ENCODE measurements at regions not wholly inside any gene's neighbourhood (a gene's known extent, or its start where the extent isn't known, plus 50 kb on each side); places are given as distances from the start of the nearest gene placed in this dataset.
"Not testable (repeated sequence)": the region's sequence is repeated elsewhere in the genome, so short reads cannot be mapped to it uniquely, and the experiment has no call there.

DNA sequence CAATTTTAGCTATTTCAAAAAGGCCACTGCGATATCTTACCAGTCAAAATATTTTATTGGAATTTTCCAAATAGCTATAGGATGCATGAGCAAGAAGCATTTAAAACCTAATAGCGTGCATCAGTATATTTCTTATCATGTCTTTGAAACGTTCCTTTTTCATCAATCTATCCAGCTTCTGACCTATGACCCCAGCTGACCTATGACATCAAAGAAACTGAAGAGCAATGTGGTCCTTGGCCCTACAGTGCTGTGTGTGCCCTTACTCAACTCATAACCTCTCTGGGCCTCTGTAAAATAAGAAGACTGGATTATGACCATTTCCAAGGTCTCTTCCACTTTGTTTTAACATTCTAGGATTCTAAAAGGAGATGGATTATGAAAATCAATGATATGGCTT lies 118.2 kb downstream of the ZNF22 start:
- no peak for DNase-seq

DNA sequence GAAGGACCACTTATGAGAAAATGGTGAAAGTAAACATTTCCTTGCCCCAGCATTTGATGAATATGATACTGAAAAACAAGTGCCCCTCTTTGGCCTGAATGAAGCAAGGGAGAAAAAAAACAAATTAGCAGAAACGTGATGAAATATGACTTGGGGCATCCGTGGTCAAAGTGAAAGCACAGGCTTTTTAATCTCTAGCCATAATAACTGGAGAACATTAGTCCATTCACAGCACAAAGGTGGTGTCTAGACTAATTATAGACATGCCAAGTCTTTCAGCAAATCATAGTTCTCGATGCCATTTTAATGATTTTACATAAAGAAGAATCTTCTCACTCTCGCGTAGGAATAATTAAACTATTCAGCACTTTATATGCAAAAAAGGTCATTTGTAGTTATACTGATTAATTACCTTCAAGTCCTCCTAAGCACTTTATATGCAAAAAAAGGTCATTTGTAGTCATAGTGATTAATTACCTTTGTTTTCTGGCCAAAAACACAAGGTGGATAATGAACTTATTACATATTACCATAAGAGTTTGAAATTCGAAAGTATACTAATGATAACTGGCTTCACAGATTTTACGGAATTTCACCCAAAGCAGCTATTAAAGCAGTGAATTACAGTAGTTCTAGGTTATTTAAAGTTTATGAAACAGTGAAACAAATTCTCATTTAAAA lies 121.6 kb downstream of the ZNF22 start:
- DNase-seq = not testable (repeated sequence)

DNA sequence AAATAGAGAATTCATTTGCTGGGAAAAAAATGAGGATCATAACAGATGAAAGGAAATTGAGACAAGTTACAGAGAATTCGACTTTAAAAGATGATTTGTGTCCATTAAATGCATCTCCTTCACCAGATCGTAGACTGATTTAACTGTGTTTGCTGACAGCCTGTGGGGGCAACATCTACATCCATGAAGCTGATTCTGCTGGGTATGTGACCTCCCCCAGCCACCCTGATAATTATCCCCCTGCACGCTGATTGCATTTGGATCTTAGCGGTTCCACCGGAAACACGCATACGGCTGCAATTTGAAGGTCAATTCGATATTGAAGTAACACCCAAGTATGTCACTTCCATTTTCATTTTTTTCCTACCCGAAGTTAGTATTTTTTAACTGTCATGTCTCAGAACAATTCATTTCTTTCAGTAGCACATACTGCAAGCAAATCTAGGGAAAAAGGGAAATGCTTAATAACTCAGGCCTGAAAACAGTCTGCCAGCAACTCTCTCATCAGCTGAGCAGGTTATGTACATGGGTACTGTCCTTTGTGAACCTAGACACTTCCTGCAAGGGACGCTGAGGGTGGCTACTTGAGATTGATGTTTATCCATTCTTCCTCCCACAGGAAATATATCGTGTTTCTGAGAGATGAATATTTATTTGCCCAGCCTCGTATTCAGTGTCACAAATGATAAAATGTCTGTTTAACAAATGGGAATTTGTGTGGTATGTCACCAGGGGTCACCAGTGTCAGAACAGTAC lies 134.9 kb downstream of the ZNF22 start:
- DNase-seq = no peak

DNA sequence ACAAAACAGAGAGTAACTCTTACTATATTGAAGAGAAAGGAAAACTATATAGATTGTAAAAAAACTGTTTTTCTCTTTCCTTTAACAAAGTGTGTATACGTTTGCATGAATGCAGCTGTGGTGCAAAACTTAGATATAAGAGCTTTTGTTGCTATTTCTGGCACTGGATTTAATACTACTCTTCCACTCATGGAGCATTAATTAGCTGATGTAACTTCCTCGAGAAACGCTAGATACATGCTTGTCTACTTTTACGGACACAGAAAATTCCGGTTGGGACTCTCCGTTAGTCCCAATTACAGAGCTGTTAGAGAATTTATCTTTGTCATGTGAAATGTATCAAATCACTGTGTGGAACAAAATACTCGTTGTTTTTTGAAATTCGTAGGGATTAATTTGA lies 135.5 kb downstream of the ZNF22 start:
- DNase-seq = no peak

DNA sequence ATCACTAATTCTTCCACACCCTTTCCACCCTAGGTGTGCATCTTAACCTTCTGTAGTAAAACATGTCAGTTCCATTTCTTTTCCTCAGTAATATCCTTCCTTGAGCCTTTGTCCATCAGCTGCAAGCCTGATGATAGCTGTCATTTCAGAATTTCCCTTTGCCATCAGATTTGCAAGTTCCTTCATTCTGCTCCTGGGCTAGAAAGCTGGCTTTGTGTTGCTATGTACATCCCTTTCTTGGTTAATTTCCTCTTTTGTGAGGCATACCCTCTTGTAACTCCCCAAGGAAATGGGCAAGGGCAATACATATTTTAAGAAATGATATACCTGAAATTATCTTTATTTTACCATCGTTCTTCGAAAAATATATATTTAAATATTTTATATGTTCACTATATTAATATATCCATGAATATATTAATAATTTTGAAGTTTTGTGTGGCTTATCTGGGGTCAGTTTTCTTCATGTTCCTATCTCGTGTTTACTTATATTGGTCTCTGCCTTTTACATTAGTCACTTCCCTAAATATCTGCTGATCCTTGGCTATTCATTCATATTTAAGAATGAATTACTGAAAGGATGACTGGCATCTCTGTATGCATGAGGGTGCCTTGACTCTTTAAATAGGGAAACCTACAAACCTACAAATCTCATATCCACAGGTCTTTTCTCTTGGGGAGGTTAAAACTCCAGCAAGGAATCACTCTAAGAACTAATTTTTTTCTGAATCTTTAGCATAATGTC lies 143.8 kb downstream of the ZNF22 start:
- no peak for DNase-seq

DNA sequence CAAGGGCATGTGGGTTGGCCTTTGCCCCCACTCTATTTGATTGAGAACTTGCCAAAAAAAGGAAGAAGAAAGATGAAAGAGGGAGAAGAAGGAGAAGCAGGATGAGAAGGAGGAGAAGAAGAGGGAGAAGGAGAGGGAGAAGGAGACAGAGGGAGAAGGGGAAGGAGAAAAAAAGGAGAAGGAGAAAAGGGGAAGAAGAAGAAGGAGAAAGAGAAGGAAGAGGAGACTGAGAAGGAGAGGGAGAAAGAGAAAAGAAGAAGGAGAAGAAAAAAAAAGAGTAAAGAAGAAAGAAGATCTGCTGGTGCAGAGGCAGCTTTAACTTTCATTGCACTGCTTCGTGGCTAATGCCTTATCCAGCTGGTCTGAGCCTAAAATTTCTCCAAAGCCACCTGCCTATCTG lies 144.4 kb downstream of the ZNF22 start:
- DNase-seq = not testable (repeated sequence)

DNA sequence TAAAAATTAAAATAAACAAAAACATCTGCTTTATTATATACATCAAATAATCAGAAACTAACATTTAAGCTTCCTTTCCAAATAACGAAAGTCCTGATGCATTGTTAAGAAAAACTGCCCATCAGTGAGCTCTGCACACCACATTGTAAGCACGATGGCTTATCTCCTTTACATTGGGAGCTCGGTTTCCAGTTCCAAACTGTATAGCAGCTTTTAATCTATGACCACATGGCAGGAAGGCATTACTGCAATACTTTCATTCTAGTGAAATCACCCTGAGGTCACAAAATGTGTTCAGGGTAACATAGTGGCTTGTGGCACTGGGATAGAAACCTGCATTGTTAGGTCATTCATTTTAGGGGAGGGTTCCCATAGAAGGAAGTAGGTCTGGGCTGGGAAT lies 146.3 kb downstream of the ZNF22 start:
- no peak for DNase-seq

DNA sequence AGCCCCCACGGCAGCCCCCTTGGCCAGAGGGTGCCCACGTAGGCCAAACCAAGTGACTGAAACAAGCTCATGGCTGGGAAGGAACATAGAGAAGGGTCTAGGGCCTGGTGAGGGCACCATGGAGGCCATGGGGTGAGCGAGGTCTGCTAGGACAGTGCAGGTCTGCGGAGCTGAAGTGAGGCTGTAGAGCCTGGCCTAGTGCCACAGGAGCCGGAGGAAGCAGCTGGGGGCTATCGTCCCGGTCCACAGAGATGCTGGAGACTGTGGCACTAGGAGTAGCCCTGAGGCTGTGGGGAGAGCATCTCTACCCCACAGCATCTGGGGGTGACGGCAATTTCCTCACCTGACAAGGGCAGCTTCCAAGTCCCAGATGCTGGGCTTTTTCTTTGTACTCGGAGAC lies 150.3 kb downstream of the ZNF22 start:
- no peak for DNase-seq

DNA sequence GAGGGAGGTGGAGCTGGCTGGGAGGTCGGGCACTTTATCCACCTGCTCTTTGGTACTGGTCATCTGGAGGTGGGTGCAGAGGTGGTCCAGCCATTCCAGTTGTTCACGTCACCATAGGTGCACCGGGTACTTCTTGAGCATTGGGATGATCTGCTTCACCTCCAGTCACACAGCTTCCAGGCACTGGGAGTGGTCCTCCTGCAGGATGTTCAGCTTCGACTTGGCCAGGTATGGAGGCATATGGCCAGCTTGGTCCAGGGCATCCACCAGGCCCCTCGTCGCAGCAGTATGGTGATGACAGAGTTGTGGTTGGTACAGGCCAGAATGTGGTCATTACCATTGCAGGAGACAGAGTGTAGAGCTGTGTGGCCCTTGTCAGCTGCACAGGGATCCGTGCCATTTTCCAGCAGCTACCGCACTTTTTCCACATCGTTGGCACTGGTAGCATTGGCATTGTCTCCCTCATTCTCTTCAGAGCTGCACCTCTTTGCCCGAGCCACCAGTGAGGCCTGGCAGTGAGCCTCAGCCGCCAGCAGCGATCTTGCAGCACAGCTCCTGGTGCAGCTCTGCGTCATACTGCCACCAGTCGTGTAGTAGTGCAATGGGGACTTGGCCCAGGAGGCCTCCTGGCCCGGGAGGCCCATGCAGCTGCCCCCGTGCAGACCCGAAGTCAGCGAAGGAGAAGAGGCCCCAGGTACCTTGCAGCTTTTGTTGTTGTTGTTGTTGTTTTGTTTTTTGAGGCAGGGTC lies 150.9 kb downstream of the ZNF22 start:
- DNase-seq = no peak

DNA sequence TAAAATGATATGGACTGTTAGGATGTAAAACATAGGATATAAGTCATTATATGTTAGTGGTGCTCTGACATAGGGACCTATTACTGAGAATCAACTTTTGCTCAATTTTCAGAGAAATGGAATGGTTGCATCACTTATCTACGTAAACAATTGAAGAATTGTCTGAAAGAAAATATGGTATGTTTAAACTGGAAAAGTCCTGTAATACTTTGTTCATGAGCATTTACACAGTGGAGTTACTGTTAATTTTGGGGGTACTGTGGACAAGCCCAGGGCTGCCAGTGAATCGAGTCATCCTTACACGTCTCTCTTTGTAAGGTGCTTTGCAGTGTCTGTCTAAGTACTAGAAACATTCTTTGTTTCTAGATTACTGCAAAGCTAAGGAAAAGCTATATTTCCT lies 152.0 kb downstream of the ZNF22 start:
- DNase-seq = no peak

DNA sequence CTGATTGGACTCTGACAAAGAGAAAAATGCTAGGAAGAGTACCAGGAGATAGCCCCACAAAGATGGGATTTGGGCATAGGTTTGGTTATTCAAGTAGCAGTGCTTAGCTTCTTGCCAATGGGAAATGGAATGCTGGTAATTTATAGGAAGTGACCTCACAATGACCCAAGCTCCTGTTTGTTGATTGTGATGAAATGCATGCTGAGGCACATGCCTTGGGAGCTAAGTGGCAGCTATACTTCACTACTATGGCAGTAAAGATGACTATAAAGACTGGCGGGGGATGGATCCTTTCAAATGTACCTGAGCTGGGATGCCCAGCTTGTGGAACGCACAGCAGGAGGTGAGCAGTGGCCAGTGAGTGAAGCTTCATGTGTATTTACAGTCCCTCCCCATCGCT lies 153.8 kb downstream of the ZNF22 start:
- DNase-seq = no peak

DNA sequence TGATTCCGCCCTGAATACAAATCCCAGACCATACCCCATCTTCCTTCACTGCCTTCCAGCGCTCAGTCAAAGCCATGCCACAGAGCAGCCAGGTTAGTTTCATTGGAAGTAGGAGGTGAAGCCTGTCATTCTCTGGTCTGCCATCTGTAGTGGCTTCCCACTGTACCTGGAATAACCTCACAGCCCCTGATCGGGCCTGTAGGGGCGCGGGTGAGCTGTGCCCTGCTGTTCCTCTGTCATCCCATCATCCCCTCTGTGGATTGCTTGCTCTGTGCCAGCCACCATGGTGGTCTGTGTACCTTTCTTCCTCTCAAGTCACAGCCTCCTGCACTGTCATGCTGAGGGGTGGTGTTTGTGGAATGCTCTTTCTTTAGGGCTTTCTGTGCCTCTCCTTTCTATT lies 155.1 kb downstream of the ZNF22 start:
- no peak for DNase-seq

DNA sequence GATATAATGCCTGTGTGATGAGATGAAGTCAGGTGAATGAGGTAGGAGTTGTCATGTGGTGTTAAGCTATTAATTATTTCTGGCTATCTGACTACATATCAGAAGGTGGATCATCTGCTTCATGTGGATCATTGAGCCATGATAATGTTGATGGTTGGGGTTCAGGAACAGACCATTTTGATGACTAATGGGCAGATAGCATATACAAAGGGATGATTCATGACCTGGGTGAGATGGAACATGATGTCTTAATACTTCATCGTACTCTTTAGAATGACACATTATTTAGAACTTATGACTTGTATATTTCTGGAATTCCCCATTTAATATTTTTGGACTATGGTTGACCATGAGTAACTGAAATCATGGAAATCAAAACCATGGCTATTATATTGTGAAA lies 155.1 kb downstream of the OR13A1 start:
- no peak for DNase-seq

DNA sequence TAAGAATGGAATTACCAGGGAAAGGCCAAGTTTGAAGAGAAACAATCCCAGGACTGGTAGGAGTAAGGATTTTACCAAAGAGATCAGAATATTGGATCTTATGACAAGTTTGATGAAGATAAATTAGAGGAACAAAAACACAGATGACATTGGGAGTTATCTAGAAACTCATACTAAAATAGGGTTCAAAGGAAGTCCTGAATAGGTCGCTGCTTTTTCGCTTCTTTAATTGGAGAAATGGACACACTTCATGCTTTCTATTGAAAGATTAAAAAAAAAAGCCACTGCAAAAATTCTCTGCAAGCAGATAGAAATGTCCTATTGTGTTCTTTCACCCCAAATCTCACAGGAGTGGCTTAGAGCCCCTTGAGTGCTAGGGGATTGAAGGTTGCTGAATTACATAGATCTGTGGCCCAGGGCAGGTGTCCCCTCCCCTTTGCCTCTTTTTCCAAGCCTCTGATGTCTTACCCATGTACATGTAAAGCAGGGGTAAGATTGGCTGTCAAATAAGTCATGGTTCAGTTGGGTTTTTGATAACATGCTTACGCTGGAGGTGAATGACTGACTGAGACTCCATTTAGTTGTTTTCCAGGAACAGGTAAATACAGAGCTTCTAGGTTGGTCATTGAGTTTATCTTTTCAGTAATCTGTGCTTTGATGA lies 152.0 kb downstream of the OR13A1 start:
- DNase-seq = no peak

DNA sequence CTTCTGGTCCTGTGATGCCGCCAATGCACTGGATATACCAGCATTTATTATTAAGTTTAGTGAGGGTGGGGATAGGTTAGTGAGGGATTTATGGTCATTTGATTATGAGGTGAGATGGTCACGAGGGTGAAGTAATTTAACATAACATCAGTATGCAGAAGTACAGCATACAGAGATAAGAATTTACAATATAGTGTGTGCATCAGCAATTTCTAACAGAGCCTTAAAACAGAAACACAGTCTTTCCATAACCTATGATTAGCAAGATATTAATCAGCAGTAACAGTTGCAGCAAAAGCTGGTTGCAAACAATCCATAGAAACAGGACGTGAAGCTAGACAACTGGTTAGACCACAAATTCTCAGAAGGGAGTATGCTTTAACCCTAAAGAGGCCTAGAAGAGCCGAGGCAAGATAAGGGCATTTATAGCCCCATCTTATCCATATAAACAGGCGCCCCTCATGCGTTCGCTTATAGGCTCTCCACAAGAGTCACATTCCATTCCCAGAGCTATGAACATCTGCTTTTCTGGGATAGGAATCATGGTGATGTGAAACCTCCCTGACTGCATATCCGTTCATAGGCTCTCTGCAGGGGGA lies 139.8 kb downstream of the OR13A1 start:
- DNase-seq = not testable (repeated sequence)

DNA sequence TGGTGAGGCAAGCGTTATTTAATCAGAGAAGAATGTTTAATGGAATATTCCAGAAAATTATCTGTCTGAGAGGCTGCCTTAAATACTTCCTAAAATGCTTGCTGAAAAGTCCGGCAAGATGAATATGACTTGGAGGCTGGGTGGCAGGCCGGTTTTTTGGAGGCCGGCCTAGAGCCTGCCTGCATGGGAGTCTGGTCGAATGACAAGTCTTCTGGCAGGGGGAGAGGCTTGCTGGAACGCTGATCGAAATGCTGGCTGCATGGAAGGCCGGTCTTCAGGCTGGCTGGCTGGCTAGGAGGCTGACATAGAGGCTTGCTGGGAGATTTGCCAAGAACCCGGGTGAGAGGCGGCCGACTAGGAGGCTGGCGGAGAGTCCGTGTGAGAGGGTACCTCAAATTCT lies 135.7 kb downstream of the OR13A1 start:
- no peak for DNase-seq

DNA sequence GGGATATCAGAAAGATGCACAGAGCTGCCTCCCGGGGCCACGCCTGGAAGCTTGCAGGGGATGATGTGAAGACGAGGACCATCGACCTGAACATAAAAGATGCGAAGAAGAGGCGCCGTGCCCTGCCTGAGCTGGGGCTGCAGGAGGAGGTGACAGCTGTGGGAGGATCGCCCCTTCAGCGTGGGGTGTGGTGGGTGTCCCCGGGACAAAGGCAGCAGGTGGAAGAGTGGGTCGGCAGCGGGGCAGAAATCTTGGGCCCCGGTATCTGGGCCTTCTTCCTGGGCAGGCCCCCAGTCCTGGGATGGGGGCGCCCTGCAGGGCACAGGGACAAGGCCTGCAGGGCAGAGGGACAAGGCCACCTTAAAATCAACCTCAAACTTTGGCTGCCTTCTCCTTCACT lies 134.9 kb downstream of the OR13A1 start:
- no peak for DNase-seq

DNA sequence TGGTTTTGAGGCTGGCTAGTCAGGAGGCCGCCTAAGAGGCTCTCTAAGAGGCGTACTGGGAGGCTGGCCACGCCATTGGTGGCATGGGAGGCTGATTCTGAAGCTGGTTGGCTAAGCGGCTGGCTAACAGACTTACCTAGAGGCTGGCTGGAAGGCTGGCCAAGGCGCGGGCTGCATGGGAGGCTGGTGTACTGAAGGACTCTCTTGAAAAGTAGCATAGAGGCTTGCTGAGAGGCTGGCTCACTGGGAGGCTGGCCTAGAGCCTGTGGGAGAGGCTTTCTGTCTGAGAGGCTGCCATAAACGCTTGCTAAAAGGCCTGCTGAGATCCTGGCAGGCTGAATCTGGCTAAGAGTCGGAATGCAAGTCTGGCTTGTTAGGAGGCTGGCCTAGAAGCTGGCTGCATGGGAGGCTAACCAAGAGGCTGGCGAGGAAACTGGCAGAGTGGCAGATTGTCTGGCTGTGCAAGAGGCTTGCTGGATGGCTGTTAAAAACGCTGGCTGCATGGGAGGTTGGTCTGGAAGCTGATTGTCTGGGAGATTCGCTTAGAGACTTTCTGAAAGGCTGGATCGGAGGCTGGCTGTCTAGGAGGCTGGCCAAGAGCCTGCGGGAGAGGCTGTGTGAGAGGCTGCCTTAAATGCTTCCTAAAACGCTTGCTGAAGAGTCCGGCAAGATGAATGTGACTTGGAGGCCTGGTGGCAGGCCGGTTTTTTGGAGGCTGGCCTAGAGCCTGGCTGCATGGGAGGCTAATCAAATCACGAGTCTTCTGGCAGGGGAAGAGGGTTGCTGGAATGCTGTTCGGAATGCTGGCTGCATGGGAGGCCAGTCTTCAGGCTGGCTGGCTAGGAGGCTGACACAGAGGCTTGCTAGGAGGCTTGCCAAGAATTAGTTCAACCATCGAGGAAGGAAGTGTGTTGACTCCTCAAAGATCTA lies 134.2 kb downstream of the OR13A1 start:
- DNase-seq = no peak

DNA sequence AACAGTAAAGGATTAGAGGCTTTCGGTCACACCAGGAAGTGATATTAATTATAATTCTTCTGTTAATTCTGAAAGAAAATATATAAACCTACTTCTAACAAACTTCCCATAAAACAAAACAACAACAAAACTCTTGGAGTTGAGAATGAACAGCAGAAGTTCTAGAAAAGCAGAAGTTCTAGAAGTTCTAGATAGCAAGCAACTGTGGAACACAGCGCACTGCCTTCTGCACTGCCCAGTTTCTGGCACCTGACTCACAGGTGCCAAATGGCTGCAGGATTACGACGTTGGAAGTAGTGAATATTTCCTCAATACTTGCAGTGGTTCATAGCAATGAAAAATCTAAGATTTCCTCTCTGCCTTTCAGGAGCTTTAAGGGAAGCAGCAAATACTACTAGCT lies 132.2 kb downstream of the OR13A1 start:
- DNase-seq = no peak

DNA sequence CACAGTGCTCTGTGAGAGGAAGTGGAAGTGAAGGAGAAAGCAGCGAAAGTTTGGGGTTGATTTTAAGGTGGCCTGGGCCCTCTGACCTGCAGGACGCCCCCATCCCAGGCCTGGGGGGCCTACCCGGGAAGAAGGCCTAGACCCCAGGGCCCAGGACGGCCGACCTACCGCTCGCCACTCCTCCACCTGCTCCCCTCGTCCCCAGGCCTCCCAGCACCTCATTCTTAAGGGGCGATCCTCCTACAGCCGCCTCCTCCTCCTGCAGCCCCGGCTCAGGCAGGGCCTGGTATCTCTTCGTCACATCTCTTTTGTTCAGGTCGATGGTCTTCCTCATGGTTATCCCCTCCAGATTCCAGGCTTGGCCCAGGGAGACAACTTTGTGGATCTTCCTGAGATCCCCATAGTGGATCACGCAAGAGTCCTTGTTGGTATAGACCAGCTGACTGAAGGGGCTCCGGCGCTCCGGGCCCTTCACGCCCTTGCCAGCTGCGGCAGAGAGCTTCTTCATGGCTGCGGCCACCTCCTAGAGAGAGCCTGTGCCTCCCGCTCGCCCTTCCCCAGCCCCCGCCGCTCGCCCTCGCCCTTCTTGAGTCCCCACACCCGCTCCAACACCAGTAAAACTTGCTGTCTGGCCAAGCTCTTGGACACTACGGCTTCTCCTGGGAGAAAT lies 117.5 kb downstream of the OR13A1 start:
- no peak for DNase-seq
